Ishikawa (cell line): ENCODE measurements at regions not wholly inside any gene's neighbourhood (a gene's known extent, or its start where the extent isn't known, plus 50 kb on each side); places are given as distances from the start of the nearest gene placed in this dataset.

ENCODE experiments used
- CEBPB ChIP-seq: IDR thresholded peaks from 2 replicates; pipeline ENCODE4 v1.6.1; 2012
- CREB1 ChIP-seq: IDR thresholded peaks from 2 replicates; pipeline ENCODE4 v1.6.1; 2012; ENCODE audit warnings: low read depth
- EGR1 ChIP-seq: IDR thresholded peaks from 2 replicates; pipeline ENCODE4 v1.6.1; 2012
- EP300 ChIP-seq: IDR thresholded peaks from 2 replicates; pipeline ENCODE4 v1.6.1; 2012; ENCODE audit warnings: borderline replicate concordance
- FOXM1 ChIP-seq: IDR thresholded peaks from 2 replicates; pipeline ENCODE4 v1.6.1; 2012; ENCODE audit warnings: low read depth, borderline replicate concordance
- MAX ChIP-seq: IDR thresholded peaks from 2 replicates; pipeline ENCODE4 v1.6.1; 2012
- RAD21 ChIP-seq: IDR thresholded peaks from 2 replicates; pipeline ENCODE4 v1.6.1; 2012; ENCODE audit warnings: low read depth
- REST ChIP-seq: IDR thresholded peaks from 2 replicates; pipeline ENCODE4 v1.6.1; 2012; ENCODE audit warnings: low read depth, mild to moderate bottlenecking
- TAF1 ChIP-seq: IDR thresholded peaks from 2 replicates; pipeline ENCODE4 v1.6.1; 2012; ENCODE audit warnings: low read depth, mild to moderate bottlenecking
- TCF12 ChIP-seq: IDR thresholded peaks from 2 replicates; pipeline ENCODE4 v1.6.1; 2012; ENCODE audit warnings: low read depth
- TEAD4 ChIP-seq: IDR thresholded peaks from 2 replicates; pipeline ENCODE4 v1.6.1; 2012
- USF1 ChIP-seq: IDR thresholded peaks from 2 replicates; pipeline ENCODE4 v1.6.1; 2012
- YY1 ChIP-seq: IDR thresholded peaks from 2 replicates; pipeline ENCODE4 v1.6.1; 2012; ENCODE audit warnings: low read depth
- ZBTB7A ChIP-seq: IDR thresholded peaks from 2 replicates; pipeline ENCODE4 v1.6.1; 2012; ENCODE audit warnings: low read depth

- no peak for TF ChIP-seq TCF12
- no peak for TF ChIP-seq USF1
- no peak for TF ChIP-seq TAF1
- no peak for TF ChIP-seq REST
- no peak for TF ChIP-seq TEAD4
- no peak for TF ChIP-seq CREB1
- TF ChIP-seq YY1 = no peak
- TF ChIP-seq FOXM1 = no peak
- TF ChIP-seq EP300 = no peak
- TF ChIP-seq CEBPB = no peak
- no peak for TF ChIP-seq MAX
- no peak for TF ChIP-seq RAD21
- no peak for TF ChIP-seq EGR1
- no peak for TF ChIP-seq ZBTB7A
These were observed 87.8 kb upstream of the ERBB4 start for GRCh38 chr2:212626371-212626918.
